ENCODE measurements at regions not wholly inside any gene's neighbourhood (a gene's known extent, or its start where the extent isn't known, plus 50 kb on each side); places are given as distances from the start of the nearest gene placed in this dataset.
"Not testable (repeated sequence)": the region's sequence is repeated elsewhere in the genome, so short reads cannot be mapped to it uniquely, and the experiment has no call there.

DNA sequence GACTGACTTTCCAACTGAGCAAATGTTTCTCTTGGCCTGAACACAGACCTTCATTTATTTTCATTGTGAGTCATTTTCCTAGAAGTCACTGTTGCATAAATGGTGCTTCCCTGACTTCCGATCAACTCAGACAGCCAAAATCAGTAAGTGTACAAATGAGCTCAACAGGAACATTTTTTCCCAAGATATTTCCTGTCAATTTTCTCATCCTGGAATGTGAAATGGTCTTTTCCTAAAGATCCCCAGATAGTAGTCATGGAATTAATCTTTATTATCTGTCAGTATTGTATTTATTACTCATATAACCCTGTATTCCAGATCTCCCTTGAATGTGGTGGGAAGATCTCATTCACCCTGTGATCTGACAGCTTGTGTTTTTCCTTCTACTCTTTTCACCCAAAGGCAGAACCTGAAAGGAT lies 360.3 kb upstream of the KIF2B start:
- H4K20me1 ChIP-seq (ENCODE audit: insufficient read depth, low read length): no peaks in the 10 kb centered on the region
- DNase-seq (ENCODE audit: low read depth) (peak; percentile 29), FAIRE-seq (no peak)
- peak overlapping the region; percentile 44 for H3K27ac Mint-ChIP-seq (ENCODE audit: unreplicated experiment)
- peaks cover 5% of the 10 kb centered on the region for H3K4me1 ChIP-seq (ENCODE audit: insufficient read depth, low read length)
- H3K9me3 Mint-ChIP-seq (ENCODE audit: unreplicated experiment): peaks cover 4% of the 10 kb centered on the region
- no peak overlapping the region for H3K27ac ChIP-seq (ENCODE audit: low read depth, low read length)
- H3K9me3 ChIP-seq (ENCODE audit: insufficient read depth, low read depth, low read length): no peaks in the 10 kb centered on the region
- H3K36me3 Mint-ChIP-seq (ENCODE audit: low read depth, unreplicated experiment): peaks cover 2% of the 10 kb centered on the region
- no peak for TF ChIP-seq EZH2 (IDR thresholded peaks at IDR 0.05; ENCODE audit: insufficient read depth, low read length)
- TF ChIP-seq, protein P1, sequence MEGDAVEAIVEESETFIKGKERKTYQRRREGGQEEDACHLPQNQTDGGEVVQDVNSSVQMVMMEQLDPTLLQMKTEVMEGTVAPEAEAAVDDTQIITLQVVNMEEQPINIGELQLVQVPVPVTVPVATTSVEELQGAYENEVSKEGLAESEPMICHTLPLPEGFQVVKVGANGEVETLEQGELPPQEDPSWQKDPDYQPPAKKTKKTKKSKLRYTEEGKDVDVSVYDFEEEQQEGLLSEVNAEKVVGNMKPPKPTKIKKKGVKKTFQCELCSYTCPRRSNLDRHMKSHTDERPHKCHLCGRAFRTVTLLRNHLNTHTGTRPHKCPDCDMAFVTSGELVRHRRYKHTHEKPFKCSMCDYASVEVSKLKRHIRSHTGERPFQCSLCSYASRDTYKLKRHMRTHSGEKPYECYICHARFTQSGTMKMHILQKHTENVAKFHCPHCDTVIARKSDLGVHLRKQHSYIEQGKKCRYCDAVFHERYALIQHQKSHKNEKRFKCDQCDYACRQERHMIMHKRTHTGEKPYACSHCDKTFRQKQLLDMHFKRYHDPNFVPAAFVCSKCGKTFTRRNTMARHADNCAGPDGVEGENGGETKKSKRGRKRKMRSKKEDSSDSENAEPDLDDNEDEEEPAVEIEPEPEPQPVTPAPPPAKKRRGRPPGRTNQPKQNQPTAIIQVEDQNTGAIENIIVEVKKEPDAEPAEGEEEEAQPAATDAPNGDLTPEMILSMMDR (IDR thresholded peaks at IDR 0.05; ENCODE audit: insufficient read depth, low read depth, low read length): no peak
- H3K4me1 Mint-ChIP-seq (ENCODE audit: low read depth, unreplicated experiment): peaks cover 12% of the 10 kb centered on the region
- no peak overlapping the region for H2AFZ ChIP-seq (ENCODE audit: low read depth, low read length)
- no peak overlapping the region for H3K4me3 ChIP-seq (ENCODE audit: insufficient read depth, low read depth, low read length)
- H3K4me3 Mint-ChIP-seq (ENCODE audit: unreplicated experiment): no peak overlapping the region
- H3K79me2 ChIP-seq (ENCODE audit: insufficient read depth, low read length): no peaks in the 10 kb centered on the region
- no peak overlapping the region for H3K4me2 ChIP-seq (ENCODE audit: low read length)
- no peaks in the 10 kb centered on the region for H3K36me3 ChIP-seq (ENCODE audit: insufficient read depth, low read length)
- H3K27me3 ChIP-seq (ENCODE audit: insufficient read depth, low read length): no peaks in the 10 kb centered on the region
- no peak overlapping the region for H3K9ac ChIP-seq (ENCODE audit: low read length)
- no peaks in the 10 kb centered on the region for H3K27me3 Mint-ChIP-seq (ENCODE audit: low read depth, unreplicated experiment)

DNA sequence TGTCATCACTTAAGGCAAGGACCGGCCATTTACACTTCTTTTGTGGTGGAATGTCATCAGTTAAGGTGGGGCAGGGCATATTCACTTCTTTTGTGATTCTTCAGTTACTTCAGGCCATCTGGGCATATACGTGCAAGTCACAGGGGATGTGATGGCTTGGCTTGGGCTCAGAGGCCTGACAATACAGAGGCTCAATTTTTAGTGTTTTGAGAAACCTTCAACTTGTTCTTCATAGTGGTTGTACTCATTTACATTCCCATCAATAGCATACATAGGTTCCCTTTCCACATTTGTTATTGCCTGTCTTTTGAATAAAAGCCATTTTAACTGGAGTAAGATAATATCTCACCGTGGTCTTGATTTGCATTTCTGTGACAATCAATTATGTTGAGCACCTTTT lies 366.8 kb upstream of the KIF2B start:
- H3K27ac Mint-ChIP-seq (ENCODE audit: unreplicated experiment); H3K36me3 Mint-ChIP-seq (ENCODE audit: low read depth, unreplicated experiment): not testable (repeated sequence)

DNA sequence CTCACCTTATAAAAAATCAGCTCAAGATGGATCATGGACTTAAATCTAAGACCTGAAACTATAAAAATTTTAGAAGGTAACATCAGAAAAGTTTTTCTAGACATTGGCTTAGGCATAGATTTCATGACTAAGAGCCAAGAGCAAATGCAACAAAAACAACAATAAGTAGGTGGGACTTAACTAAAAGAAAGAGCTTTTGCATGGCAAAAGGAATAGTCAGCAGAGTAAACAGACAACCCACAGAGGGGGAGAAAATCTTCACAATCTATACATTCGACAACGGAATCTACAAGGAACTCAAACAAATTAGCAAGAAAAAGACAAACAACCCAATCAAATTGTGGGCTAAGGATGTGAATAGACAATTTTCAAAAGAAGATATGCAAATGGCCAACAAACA lies 368.4 kb upstream of the KIF2B start:
- TF ChIP-seq, protein P1 (IDR thresholded peaks at IDR 0.05; ENCODE audit: insufficient read depth, low read depth, low read length): no peak
- TF ChIP-seq EZH2 (IDR thresholded peaks at IDR 0.05; ENCODE audit: insufficient read depth, low read length): no peak
- Histone ChIP-seq H2AFZ (ENCODE audit: low read depth, low read length) (no peak overlapping the region), H3K4me1 (ENCODE audit: insufficient read depth, low read length) (no peaks in the 10 kb centered on the region), H3K4me2 (ENCODE audit: low read length) (no peak overlapping the region), H3K27ac (ENCODE audit: low read depth, low read length) (no peak overlapping the region), H3K36me3 (ENCODE audit: insufficient read depth, low read length) (no peaks in the 10 kb centered on the region), H3K4me3 (ENCODE audit: insufficient read depth, low read depth, low read length) (no peak overlapping the region), H3K27me3 (ENCODE audit: insufficient read depth, low read length) (no peaks in the 10 kb centered on the region), H3K79me2 (ENCODE audit: insufficient read depth, low read length) (no peaks in the 10 kb centered on the region), H4K20me1 (ENCODE audit: insufficient read depth, low read length) (no peaks in the 10 kb centered on the region), H3K9ac (ENCODE audit: low read length) (no peak overlapping the region), H3K9me3 (ENCODE audit: insufficient read depth, low read depth, low read length) (no peaks in the 10 kb centered on the region)
- H3K4me1 Mint-ChIP-seq (ENCODE audit: low read depth, unreplicated experiment): no peaks in the 10 kb centered on the region
- no peak overlapping the region for H3K27ac Mint-ChIP-seq (ENCODE audit: unreplicated experiment)
- H3K36me3 Mint-ChIP-seq (ENCODE audit: low read depth, unreplicated experiment): peaks cover 2% of the 10 kb centered on the region
- H3K4me3 Mint-ChIP-seq (ENCODE audit: unreplicated experiment): no peak overlapping the region
- peaks cover 4% of the 10 kb centered on the region for H3K9me3 Mint-ChIP-seq (ENCODE audit: unreplicated experiment)
- no peak for FAIRE-seq
- DNase-seq (ENCODE audit: low read depth): no peak
- no peaks in the 10 kb centered on the region for H3K27me3 Mint-ChIP-seq (ENCODE audit: low read depth, unreplicated experiment)

More for the DNA sequence above, 366.8 kb upstream of the KIF2B start:
- DNase-seq (ENCODE audit: low read depth); H3K36me3 ChIP-seq (ENCODE audit: insufficient read depth, low read length); FAIRE-seq; H3K4me3 ChIP-seq (ENCODE audit: insufficient read depth, low read depth, low read length); H3K27me3 Mint-ChIP-seq (ENCODE audit: low read depth, unreplicated experiment); H3K4me1 ChIP-seq (ENCODE audit: insufficient read depth, low read length); H3K4me1 Mint-ChIP-seq (ENCODE audit: low read depth, unreplicated experiment); H3K27ac ChIP-seq (ENCODE audit: low read depth, low read length); H3K9ac ChIP-seq (ENCODE audit: low read length); H3K4me2 ChIP-seq (ENCODE audit: low read length); H3K9me3 ChIP-seq (ENCODE audit: insufficient read depth, low read depth, low read length); H3K4me3 Mint-ChIP-seq (ENCODE audit: unreplicated experiment); H4K20me1 ChIP-seq (ENCODE audit: insufficient read depth, low read length); H3K27me3 ChIP-seq (ENCODE audit: insufficient read depth, low read length); H3K79me2 ChIP-seq (ENCODE audit: insufficient read depth, low read length); H2AFZ ChIP-seq (ENCODE audit: low read depth, low read length); H3K9me3 Mint-ChIP-seq (ENCODE audit: unreplicated experiment): not testable (repeated sequence)

Measured in astrocyte (in vitro differentiated cells and primary cell).